H1 (cell line): ENCODE measurements at regions not wholly inside any gene's neighbourhood (a gene's known extent, or its start where the extent isn't known, plus 50 kb on each side); places are given as distances from the start of the nearest gene placed in this dataset.

Experiments used
- CTCF ChIA-PET: fragments of 300-600 bp; sonication (Branson Sonifier 250); formaldehyde crosslinking; loops from one replicate; lab custom pipeline; 2021; ENCODE audit not compliant: partially characterized antibody; lab: Charles Lee
- POLR2A ChIA-PET: fragments of 300-600 bp; sonication (Branson Sonifier 250); formaldehyde crosslinking; loops from one replicate; lab custom pipeline; 2021; ENCODE audit warnings: inconsistent platforms; ENCODE audit not compliant: partially characterized antibody; lab: Charles Lee
- DNase-seq, 2 experiments: peaks; one replicate each; pipeline versions ENCODE4 v3.0.0 to v3.0.0-alpha.2; 2010 to 2022; ENCODE audit warnings: low spot score in 2 of 2, low read depth in 1 of 2, mixed read lengths in 1 of 2
- FAIRE-seq: peaks from 2 replicates; lab custom pipeline; 2011; peaks lifted over from hg19 to GRCh38; lab: Jason Lieb, UNC
- H2AFZ ChIP-seq: 2 replicates; pipeline ENCODE4 v1.8.1; 2012; ENCODE audit warnings: low read length, inconsistent platforms
- H2AK5ac ChIP-seq: 2 replicates; pipeline ENCODE4 v1.6.1; 2013; ENCODE audit warnings: low read depth, low read length
- H2BK120ac ChIP-seq: replicated peaks from 2 replicates; pipeline ENCODE3; 2013; ENCODE audit warnings: low read depth, low read length, inconsistent platforms
- H2BK12ac ChIP-seq: 2 replicates; pipeline ENCODE4 v1.6.1; 2013; ENCODE audit warnings: low read depth, low read length
- H2BK15ac ChIP-seq: 2 replicates; pipeline ENCODE4 v1.6.1; 2013; ENCODE audit warnings: low read length
- H2BK20ac ChIP-seq: 2 replicates; pipeline ENCODE4 v1.6.1; 2013; ENCODE audit warnings: low read length
- H2BK5ac ChIP-seq: 2 replicates; pipeline ENCODE4 v1.6.1; 2013; ENCODE audit warnings: low read depth, low read length
- H3K14ac ChIP-seq: 2 replicates; pipeline ENCODE4 v1.6.1; 2013; ENCODE audit warnings: inconsistent platforms; ENCODE audit not compliant: insufficient read length
- H3K18ac ChIP-seq: 2 replicates; pipeline ENCODE4 v1.6.1; 2013; ENCODE audit warnings: low read length; ENCODE audit errors: extremely low read depth
- H3K23ac ChIP-seq: 2 replicates; pipeline ENCODE4 v1.6.1; 2013; ENCODE audit warnings: inconsistent platforms; ENCODE audit not compliant: insufficient read length
- H3K23me2 ChIP-seq: 2 replicates; pipeline ENCODE4 v1.6.1; 2013; ENCODE audit warnings: low read depth, low read length
- H3K27ac ChIP-seq: 2 replicates; pipeline ENCODE4 v1.6.1; 2011; ENCODE audit warnings: low read depth, low read length, inconsistent platforms
- H3K27me3 ChIP-seq, 4 experiments: replicated peaks in 1 of 4; 1 replicate in 1 of 4; 2 replicates in 3 of 4; pipeline versions ENCODE4 v1.6.1 to v1.8.1; 2011 to 2013; ENCODE audit warnings: low read length in 3 of 4, mild to moderate bottlenecking in 3 of 4, inconsistent platforms in 2 of 4, mixed read lengths in 2 of 4, moderate library complexity in 1 of 4; ENCODE audit not compliant: control insufficient read depth in 3 of 4, insufficient read depth in 3 of 4; ENCODE audit errors: extremely low read depth in 1 of 4
- H3K36me3 ChIP-seq, 4 experiments: 2 replicates each; pipeline versions ENCODE4 v1.6.1 to v1.8.1; 2011 to 2013; ENCODE audit warnings: mild to moderate bottlenecking in 4 of 4, low read length in 3 of 4, moderate library complexity in 2 of 4, control low read depth in 1 of 4, inconsistent platforms in 1 of 4; ENCODE audit not compliant: insufficient read depth in 4 of 4, control insufficient read depth in 2 of 4
- H3K4ac ChIP-seq: replicated peaks from 2 replicates; pipeline ENCODE3; 2013; ENCODE audit warnings: low read length, low read depth, mixed read lengths, inconsistent platforms; ENCODE audit not compliant: insufficient read length
- H3K4me1 ChIP-seq, 4 experiments: replicated peaks in 1 of 4; 1 replicate in 1 of 4; 2 replicates in 3 of 4; pipeline versions ENCODE4 v1.6.1 to v1.8.1; 2011 to 2013; ENCODE audit warnings: low read length in 3 of 4, inconsistent platforms in 2 of 4, mixed read lengths in 1 of 4; ENCODE audit not compliant: insufficient read depth in 4 of 4, control insufficient read depth in 3 of 4
- H3K4me2 ChIP-seq, 2 experiments: 2 replicates each; pipeline versions ENCODE4 v1.6.1 to v1.8.1; 2011 to 2013; ENCODE audit warnings: low read depth in 2 of 2, low read length in 2 of 2, control low read depth in 1 of 2, inconsistent platforms in 1 of 2, mild to moderate bottlenecking in 1 of 2; ENCODE audit not compliant: insufficient read depth in 1 of 2
- H3K4me3 ChIP-seq, 4 experiments: fragments of 200-600, 300-600 bp in 1 of 4; sonication (generic), shearing (Covaris generic), sonication (Bioruptor Twin) in 1 of 4; 2 replicates each; pipeline versions ENCODE4 v1.5.1 to v1.8.1; 2011 to 2016; ENCODE audit warnings: low read length in 4 of 4, low read depth in 3 of 4, control low read depth in 2 of 4, inconsistent platforms in 2 of 4, mild to moderate bottlenecking in 2 of 4, mixed read lengths in 1 of 4, moderate library complexity in 1 of 4; ENCODE audit not compliant: insufficient read depth in 2 of 4; ENCODE audit errors: extremely low read depth in 1 of 4
- H3K56ac ChIP-seq: replicated peaks from 2 replicates; pipeline ENCODE3; 2013; ENCODE audit warnings: low read depth, mild to moderate bottlenecking, mixed read lengths, low read length, inconsistent platforms; ENCODE audit not compliant: insufficient read length
- H3K79me1 ChIP-seq: 2 replicates; pipeline ENCODE4 v1.6.1; 2013; ENCODE audit warnings: low read depth, low read length, control low read depth
- H3K79me2 ChIP-seq, 2 experiments: 2 replicates each; pipeline versions ENCODE4 v1.6.1 to v1.8.1; 2012 to 2013; ENCODE audit warnings: low read length in 2 of 2, mild to moderate bottlenecking in 2 of 2, inconsistent platforms in 1 of 2; ENCODE audit not compliant: insufficient read depth in 2 of 2, control insufficient read depth in 1 of 2
- H3K9ac ChIP-seq, 4 experiments: replicated peaks in 1 of 4; 1 replicate in 1 of 4; 2 replicates in 3 of 4; pipeline versions ENCODE4 v1.6.1 to v1.8.1; 2011 to 2013; ENCODE audit warnings: low read depth in 3 of 4, low read length in 3 of 4, control low read depth in 2 of 4, mild to moderate bottlenecking in 2 of 4, moderate library complexity in 2 of 4, inconsistent platforms in 1 of 4; ENCODE audit errors: extremely low read depth in 1 of 4
- H3K9me3 ChIP-seq, 2 experiments: 2 replicates each; pipeline versions ENCODE4 v1.6.1 to v1.8.1; 2012 to 2013; ENCODE audit warnings: mild to moderate bottlenecking in 2 of 2, moderate library complexity in 2 of 2, control low read depth in 1 of 2, inconsistent platforms in 1 of 2, low read depth in 1 of 2, low read length in 1 of 2, mixed read lengths in 1 of 2; ENCODE audit not compliant: insufficient read depth in 2 of 2
- H4K20me1 ChIP-seq, 2 experiments: replicated peaks in 1 of 2; 2 replicates each; pipeline versions ENCODE3 to v1.8.1; 2011 to 2013; ENCODE audit warnings: inconsistent platforms in 2 of 2, low read length in 2 of 2, mild to moderate bottlenecking in 1 of 2; ENCODE audit not compliant: insufficient read depth in 2 of 2, control insufficient read depth in 1 of 2
- H4K5ac ChIP-seq: 2 replicates; pipeline ENCODE4 v1.6.1; 2013; ENCODE audit warnings: low read length, low read depth, mixed read lengths, inconsistent platforms; ENCODE audit not compliant: insufficient read length
- H4K8ac ChIP-seq: 2 replicates; pipeline ENCODE4 v1.8.0; 2013; ENCODE audit warnings: mild to moderate bottlenecking, moderate library complexity, low read length, inconsistent platforms; ENCODE audit not compliant: insufficient read depth; ENCODE audit errors: extremely low read depth
- H4K91ac ChIP-seq: replicated peaks from 2 replicates; pipeline ENCODE3; 2013; ENCODE audit warnings: low read length, mixed read lengths, inconsistent platforms; ENCODE audit not compliant: insufficient read length
- BRCA1 ChIP-seq: IDR thresholded peaks from 2 replicates; pipeline ENCODE4 v1.6.1; 2012; ENCODE audit warnings: low read depth, low read length, improper control_type of control experiment
- CTBP2 ChIP-seq: IDR thresholded peaks from 2 replicates; pipeline ENCODE4 v1.7.0; 2011; ENCODE audit warnings: borderline replicate concordance, mild to moderate bottlenecking, moderate library complexity, mixed read lengths, low read length; ENCODE audit not compliant: insufficient read depth, insufficient read length
- TBP ChIP-seq: IDR thresholded peaks from 2 replicates; pipeline ENCODE4 v1.6.1; 2011; ENCODE audit warnings: low read depth, low read length, improper control_type of control experiment
- WGBS, 2 experiments: shearing (Covaris generic) in 1 of 2; methylation state at CpG; one replicate each; pipeline versions ENCODE4 v1.1.6 to v1.1.7; 2013 to 2015; ENCODE audit warnings: low lambda C conversion rate in 2 of 2, mixed read lengths in 2 of 2, inconsistent platforms in 1 of 2, low coverage in 1 of 2, missing lambda C conversion rate in 1 of 2; ENCODE audit not compliant: insufficient replicate concordance in 2 of 2, insufficient coverage in 1 of 2, insufficient read length in 1 of 2; ENCODE audit errors: extremely low coverage in 1 of 2, missing lambda C conversion rate in 1 of 2; 5-methylcytosine and 5-hydroxymethylcytosine counted together

GRCh38 chr1:238141353-238141752 is 250.6 kb upstream of the ZP4 start:
- POLR2A ChIA-PET: no interaction called here
- Histone ChIP-seq H2BK15ac (no peak overlapping the region), H4K91ac (no peak overlapping the region), H3K9ac (no peak overlapping the region), H3K23ac (no peak overlapping the region), H2BK20ac (no peak overlapping the region), H4K5ac (no peak overlapping the region), H3K4me3 (no peak overlapping the region), H3K56ac (no peak overlapping the region), H3K4me2 (no peak overlapping the region), H3K79me2 (no peaks in the 10 kb centered on the region), H4K8ac (no peak overlapping the region), H2BK5ac (no peak overlapping the region), H3K27me3 (no peaks in the 10 kb centered on the region), H3K23me2 (0 out of 2 replicates have a peak, but pooled peaks cover 2% of the 10 kb centered on the region), H3K14ac (no peak overlapping the region), H2BK120ac (no peak overlapping the region), H3K18ac (no peak overlapping the region), H3K4ac (no peak overlapping the region), H3K36me3 (no peaks in the 10 kb centered on the region), H3K9me3 (no peaks in the 10 kb centered on the region), H3K4me1 (no peaks in the 10 kb centered on the region), H2AFZ (no peak overlapping the region), H3K27ac (no peak overlapping the region), H4K20me1 (no peaks in the 10 kb centered on the region), H2BK12ac (no peak overlapping the region), H3K79me1 (no peaks in the 10 kb centered on the region), H2AK5ac (no peak overlapping the region)
- WGBS, 2 experiments: 72% methylated on average over 1 of the region's 1 CpG; no CpG with 5 or more reads in 1 of the 2 experiments
- FAIRE-seq (no peak), DNase-seq (no peak)
- CTCF ChIA-PET: no interaction called here
- TF ChIP-seq TBP: no peak
- no peak for TF ChIP-seq CTBP2
- TF ChIP-seq BRCA1: no peak
